H54 (cell line): ENCODE measurements at regions not wholly inside any gene's neighbourhood (a gene's known extent, or its start where the extent isn't known, plus 50 kb on each side); places are given as distances from the start of the nearest gene placed in this dataset.
"Not testable (repeated sequence)": the region's sequence is repeated elsewhere in the genome, so short reads cannot be mapped to it uniquely, and the experiment has no call there.

Experiments used
- DNase-seq: peaks from one replicate; pipeline ENCODE4 v3.0.0; 2011; ENCODE audit warnings: low spot score, mixed read lengths; ENCODE audit not compliant: insufficient read length
- FAIRE-seq: peaks from 3 replicates; lab custom pipeline; 2011; peaks lifted over from hg19 to GRCh38; lab: Jason Lieb, UNC
- POLR2A ChIP-seq: IDR thresholded peaks from 2 replicates; pipeline ENCODE4 v1.6.1; 2011; ENCODE audit warnings: low read depth, mild to moderate bottlenecking, low read length

GRCh38 chr4:141815646-141816045 is 179.3 kb downstream of the IL15 start:
- DNase-seq, result no peak
- TF ChIP-seq POLR2A, result no peak
- no peak for FAIRE-seq

- no peak for DNase-seq
- no peak for FAIRE-seq
- TF ChIP-seq POLR2A, result no peak
These were observed 189.9 kb downstream of the IL15 start for GRCh38 chr4:141826260-141826659.

GRCh38 chr4:141833209-141833608 is 196.8 kb downstream of the IL15 start:
- DNase-seq (no peak), FAIRE-seq (no peak)
- TF ChIP-seq POLR2A, result no peak

DNA sequence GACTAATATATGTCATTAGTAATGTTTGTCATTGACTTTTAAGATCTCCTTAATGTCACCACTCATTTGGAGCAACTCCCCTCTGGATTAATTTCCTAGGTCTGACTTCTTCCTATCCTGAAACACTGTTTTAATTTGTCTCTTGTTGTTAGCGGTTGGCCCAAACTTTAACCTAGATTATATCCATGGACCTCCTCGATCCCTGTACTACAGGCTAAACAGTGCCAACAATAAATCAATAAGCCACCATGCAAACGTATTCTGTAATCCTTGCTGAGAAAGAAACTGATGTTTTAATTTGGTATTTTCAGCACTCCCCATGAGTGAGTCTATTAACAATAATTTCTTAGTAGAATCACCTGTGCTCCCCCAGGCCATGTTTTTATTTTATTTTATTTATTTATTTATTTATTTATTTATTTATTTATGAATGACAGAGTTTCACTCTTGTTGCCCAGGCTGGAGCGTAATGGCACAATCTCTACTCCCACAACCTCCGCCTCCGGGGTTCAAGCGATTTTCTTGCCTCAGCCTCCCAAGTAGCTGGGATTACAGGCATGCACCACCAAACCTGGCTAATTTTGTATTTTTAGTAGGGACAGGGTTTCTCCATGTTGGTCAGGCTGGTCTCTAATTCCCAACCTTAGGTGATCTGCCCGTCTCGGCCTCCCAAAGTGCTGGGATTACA is 204.1 kb downstream of the IL15 start:
- no peak for FAIRE-seq
- TF ChIP-seq POLR2A, result no peak
- no peak for DNase-seq

- no peak for TF ChIP-seq POLR2A
- no peak for FAIRE-seq
- no peak for DNase-seq
These were observed 206.8 kb downstream of the IL15 start for GRCh38 chr4:141843136-141843535.

- DNase-seq (no peak), FAIRE-seq (no peak)
- TF ChIP-seq POLR2A, result no peak
These were observed 209.5 kb downstream of the IL15 start for GRCh38 chr4:141845901-141846300.

- FAIRE-seq (no peak), DNase-seq (no peak)
- TF ChIP-seq POLR2A, result no peak
These were observed 213.0 kb downstream of the IL15 start for GRCh38 chr4:141849367-141849766.

GRCh38 chr4:141849778-141850177 is 213.4 kb downstream of the IL15 start:
- FAIRE-seq (no peak), DNase-seq (no peak)
- TF ChIP-seq POLR2A, result no peak

- FAIRE-seq (no peak), DNase-seq (no peak)
- no peak for TF ChIP-seq POLR2A
These were observed 215.0 kb downstream of the IL15 start for GRCh38 chr4:141851246-141851891.

DNA sequence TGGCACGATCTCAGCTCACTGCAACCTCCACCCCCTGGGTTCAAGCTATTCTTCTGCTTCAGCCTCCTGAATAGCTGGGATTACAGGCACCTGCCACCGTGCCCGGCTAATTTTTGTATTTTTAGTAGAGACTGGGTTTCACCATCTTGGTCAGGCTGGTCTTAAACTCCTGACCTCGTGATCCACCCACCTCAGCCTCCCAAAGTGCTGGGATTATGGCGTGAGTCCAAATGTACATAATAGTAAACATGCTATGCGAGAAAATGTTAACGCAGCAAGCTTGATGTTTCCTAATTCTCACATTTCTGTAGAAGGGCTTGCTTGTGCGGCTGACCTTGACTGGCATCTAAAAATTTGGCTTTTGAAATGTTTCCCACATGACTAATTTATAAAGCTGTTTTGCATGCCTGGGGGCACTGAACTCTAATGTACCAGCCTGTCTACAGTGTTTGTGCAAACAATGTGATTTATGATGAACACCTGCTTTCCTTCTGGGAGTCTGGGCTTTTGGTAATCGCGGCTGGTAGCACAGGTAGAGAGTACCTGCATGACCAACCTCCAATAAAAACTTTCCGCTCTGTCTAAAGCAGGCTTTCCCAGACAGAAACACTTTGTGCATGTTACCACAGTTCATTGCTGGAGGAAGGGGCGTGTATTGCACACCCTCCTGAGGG is 216.8 kb downstream of the IL15 start:
- TF ChIP-seq POLR2A, result no peak
- no peak for FAIRE-seq

DNA sequence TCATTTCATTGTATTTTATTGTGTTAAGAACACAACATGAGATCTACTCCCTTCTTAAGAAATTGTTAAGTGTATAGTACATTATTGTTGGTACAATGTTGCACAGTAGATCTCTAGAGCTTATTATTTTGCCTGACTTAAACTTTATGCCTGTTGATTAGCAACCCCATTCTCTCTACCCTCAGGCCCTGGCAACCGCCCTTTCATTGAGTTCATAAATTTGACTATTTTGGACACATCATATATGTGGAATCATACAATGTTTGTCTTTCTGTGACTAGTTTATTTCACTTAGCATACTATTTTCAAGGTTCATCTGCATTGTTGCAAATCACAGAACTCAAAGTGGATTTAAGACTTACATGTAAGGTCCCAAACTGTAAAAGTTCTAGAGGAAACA is 222.1 kb downstream of the IL15 start:
- FAIRE-seq, result no peak

More for the DNA sequence above, 216.8 kb downstream of the IL15 start:
- DNase-seq, result no peak

GRCh38 chr4:141860974-141861373 is 224.6 kb downstream of the IL15 start:
- DNase-seq (no peak), FAIRE-seq (no peak)
- no peak for TF ChIP-seq POLR2A

More for the DNA sequence above, 222.1 kb downstream of the IL15 start:
- no peak for DNase-seq
- TF ChIP-seq POLR2A, result no peak

DNA sequence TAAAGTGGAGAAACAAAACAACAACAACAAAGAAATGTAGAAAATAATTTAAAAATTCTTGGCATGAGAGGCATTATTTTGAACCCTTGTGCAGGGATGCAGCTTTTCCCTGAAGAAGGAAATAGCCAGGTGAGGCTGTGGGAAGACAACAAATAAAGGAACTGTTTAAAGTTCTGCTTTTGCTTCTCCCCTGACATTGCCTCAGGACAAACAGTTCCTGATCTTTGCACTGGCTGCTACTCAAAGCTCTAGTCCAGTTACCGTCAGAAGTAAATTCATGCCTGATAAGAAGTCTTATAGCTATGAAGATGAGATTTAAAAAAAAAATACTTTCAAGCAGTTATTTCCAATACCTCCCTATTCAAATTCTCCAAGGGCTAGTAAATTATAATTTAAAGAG is 233.8 kb downstream of the IL15 start:
- DNase-seq (no peak), FAIRE-seq (no peak)
- no peak for TF ChIP-seq POLR2A

- no peak for DNase-seq
- TF ChIP-seq POLR2A, result no peak
- no peak for FAIRE-seq
These were observed 234.8 kb downstream of the IL15 start for GRCh38 chr4:141871086-141871770.

- not testable (repeated sequence) for FAIRE-seq, DNase-seq
These were observed 246.3 kb downstream of the IL15 start for GRCh38 chr4:141882650-141883049.
